ENCODE measurements at regions not wholly inside any gene's neighbourhood (a gene's known extent, or its start where the extent isn't known, plus 50 kb on each side); places are given as distances from the start of the nearest gene placed in this dataset.

DNA sequence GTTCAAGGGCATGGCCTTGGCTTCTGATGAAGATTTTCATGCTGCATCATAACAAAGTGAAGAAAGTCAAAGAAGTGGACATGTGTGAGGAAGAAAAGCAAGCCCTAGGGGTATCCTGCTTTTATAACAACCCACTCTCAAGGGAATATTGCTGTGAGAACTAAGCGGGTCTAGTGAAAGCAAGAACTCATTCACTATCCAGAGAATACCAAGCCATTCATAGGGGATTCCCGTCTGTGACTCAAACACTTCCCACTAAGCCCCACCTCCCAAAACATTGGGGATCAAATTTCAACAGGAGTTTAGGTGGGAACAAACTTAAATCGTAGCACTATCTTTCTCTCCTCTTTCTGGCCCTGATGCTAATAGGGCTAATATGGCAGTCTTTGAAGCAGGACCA is 98.5 kb upstream of the CTTNBP2NL start:
- intact Hi-C loops (cut with DNase I; ENCODE audit: low total_unique reads): no loop called here
- in situ Hi-C loops (cut with MboI; ENCODE audit: low sequenced_read_pairs in 4 of 4): no loop called here
- H3K4me3 ChIP-seq: no peak overlapping the region
- ATAC-seq (no peak), DNase-seq (no peak)
- no peaks in the 10 kb centered on the region for H3K9me3 ChIP-seq
- H3K4me1 ChIP-seq: no peaks in the 10 kb centered on the region
- H3K27me3 ChIP-seq: no peaks in the 10 kb centered on the region
- H3K27ac ChIP-seq: no peak overlapping the region
- H3K36me3 ChIP-seq: no peaks in the 10 kb centered on the region
- TF ChIP-seq, protein P1, sequence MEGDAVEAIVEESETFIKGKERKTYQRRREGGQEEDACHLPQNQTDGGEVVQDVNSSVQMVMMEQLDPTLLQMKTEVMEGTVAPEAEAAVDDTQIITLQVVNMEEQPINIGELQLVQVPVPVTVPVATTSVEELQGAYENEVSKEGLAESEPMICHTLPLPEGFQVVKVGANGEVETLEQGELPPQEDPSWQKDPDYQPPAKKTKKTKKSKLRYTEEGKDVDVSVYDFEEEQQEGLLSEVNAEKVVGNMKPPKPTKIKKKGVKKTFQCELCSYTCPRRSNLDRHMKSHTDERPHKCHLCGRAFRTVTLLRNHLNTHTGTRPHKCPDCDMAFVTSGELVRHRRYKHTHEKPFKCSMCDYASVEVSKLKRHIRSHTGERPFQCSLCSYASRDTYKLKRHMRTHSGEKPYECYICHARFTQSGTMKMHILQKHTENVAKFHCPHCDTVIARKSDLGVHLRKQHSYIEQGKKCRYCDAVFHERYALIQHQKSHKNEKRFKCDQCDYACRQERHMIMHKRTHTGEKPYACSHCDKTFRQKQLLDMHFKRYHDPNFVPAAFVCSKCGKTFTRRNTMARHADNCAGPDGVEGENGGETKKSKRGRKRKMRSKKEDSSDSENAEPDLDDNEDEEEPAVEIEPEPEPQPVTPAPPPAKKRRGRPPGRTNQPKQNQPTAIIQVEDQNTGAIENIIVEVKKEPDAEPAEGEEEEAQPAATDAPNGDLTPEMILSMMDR (IDR thresholded peaks at IDR 0.05 in 4 of 5, conservative IDR thresholded peaks at IDR 0.05 in 1 of 5): no peak
- TF ChIP-seq POLR2A (IDR thresholded peaks at IDR 0.05): no peak

GRCh38 chr1:112298558-112298957 is 97.5 kb upstream of the CTTNBP2NL start:
- Histone ChIP-seq H3K4me3 (no peak overlapping the region), H3K27ac (no peak overlapping the region), H3K4me1 (no peaks in the 10 kb centered on the region), H3K36me3 (no peaks in the 10 kb centered on the region), H3K27me3 (no peaks in the 10 kb centered on the region), H3K9me3 (no peaks in the 10 kb centered on the region)
- ATAC-seq (no peak), DNase-seq (no peak)
- in situ Hi-C loops (cut with MboI; ENCODE audit: low sequenced_read_pairs in 4 of 4): no loop called here
- intact Hi-C loops (cut with DNase I; ENCODE audit: low total_unique reads): no loop called here
- TF ChIP-seq, protein P1 (IDR thresholded peaks at IDR 0.05 in 4 of 5, conservative IDR thresholded peaks at IDR 0.05 in 1 of 5): no peak
- no peak for TF ChIP-seq POLR2A (IDR thresholded peaks at IDR 0.05)

DNA sequence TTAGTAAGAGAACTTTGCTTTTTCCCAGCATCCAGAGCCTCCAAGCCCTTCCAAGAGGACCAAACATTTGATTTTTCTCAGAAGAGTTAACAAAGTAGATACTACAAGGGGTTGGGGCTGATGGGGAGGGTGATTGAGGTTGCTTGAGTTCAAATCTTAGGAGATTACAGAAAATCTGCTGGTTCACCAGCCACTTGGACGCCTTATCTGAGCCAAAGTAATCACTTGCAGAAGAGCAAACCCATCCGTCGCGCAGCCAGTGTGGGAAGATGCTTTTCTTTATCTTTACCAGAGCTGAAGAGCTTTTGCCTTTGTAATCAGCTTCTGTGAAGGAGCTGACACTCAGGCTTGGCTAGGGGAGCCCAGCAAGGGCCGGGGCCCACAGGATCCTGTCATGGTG is 91.9 kb upstream of the CTTNBP2NL start:
- no peak overlapping the region for H3K4me3 ChIP-seq
- DNase-seq: no peak

DNA sequence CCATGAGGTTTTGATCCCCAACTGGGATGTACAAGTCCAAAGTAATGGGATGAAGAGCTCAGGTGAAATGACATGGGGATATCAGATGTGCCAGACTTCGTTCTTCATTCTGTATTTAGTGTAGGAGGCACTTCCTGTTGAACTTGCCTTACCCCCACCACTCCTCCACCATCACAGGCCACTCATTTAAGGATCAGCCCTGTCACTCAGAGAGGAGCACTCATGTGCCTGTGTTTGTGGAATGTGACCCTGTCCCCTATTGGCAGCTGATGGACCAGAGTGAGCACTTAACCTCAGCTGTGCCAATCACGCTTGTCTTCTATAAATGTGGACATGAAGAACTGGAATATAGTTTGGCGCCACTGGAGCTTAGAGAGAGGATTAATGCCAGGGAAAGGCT is 91.4 kb upstream of the CTTNBP2NL start:
- DNase-seq (no peak), ATAC-seq (no peak)
- H3K4me1 ChIP-seq: no peaks in the 10 kb centered on the region
- no peak overlapping the region for H3K4me3 ChIP-seq
- H3K9me3 ChIP-seq: no peaks in the 10 kb centered on the region
- in situ Hi-C loops (cut with MboI; ENCODE audit: low sequenced_read_pairs in 4 of 4) (no loop called here), intact Hi-C loops (cut with DNase I; ENCODE audit: low total_unique reads) (no loop called here)
- no peak for TF ChIP-seq POLR2A (IDR thresholded peaks at IDR 0.05)
- TF ChIP-seq, protein P1 (IDR thresholded peaks at IDR 0.05 in 4 of 5, conservative IDR thresholded peaks at IDR 0.05 in 1 of 5): no peak
- H3K36me3 ChIP-seq: no peaks in the 10 kb centered on the region
- H3K27me3 ChIP-seq: no peaks in the 10 kb centered on the region
- no peak overlapping the region for H3K27ac ChIP-seq

More for the DNA sequence above, 91.9 kb upstream of the CTTNBP2NL start:
- no peaks in the 10 kb centered on the region for H3K36me3 ChIP-seq
- H3K9me3 ChIP-seq: no peaks in the 10 kb centered on the region
- in situ Hi-C loops (cut with MboI; ENCODE audit: low sequenced_read_pairs in 4 of 4): no loop called here
- no peaks in the 10 kb centered on the region for H3K4me1 ChIP-seq
- intact Hi-C loops (cut with DNase I; ENCODE audit: low total_unique reads): no loop called here
- no peak overlapping the region for H3K27ac ChIP-seq
- ATAC-seq: no peak
- no peaks in the 10 kb centered on the region for H3K27me3 ChIP-seq
- no peak for TF ChIP-seq POLR2A (IDR thresholded peaks at IDR 0.05)
- TF ChIP-seq, protein P1 (IDR thresholded peaks at IDR 0.05 in 4 of 5, conservative IDR thresholded peaks at IDR 0.05 in 1 of 5): no peak

- ATAC-seq (no peak), DNase-seq (no peak)
- H3K36me3 ChIP-seq: no peaks in the 10 kb centered on the region
- no peak overlapping the region for H3K4me3 ChIP-seq
- H3K27ac ChIP-seq: no peak overlapping the region
- intact Hi-C loops (cut with DNase I; ENCODE audit: low total_unique reads) (no loop called here), in situ Hi-C loops (cut with MboI; ENCODE audit: low sequenced_read_pairs in 4 of 4) (no loop called here)
- H3K27me3 ChIP-seq: peaks cover 0 to 2% (median 0%) of the 10 kb centered on the region in 3 donors
- H3K4me1 ChIP-seq: no peaks in the 10 kb centered on the region
- TF ChIP-seq, protein P1 (IDR thresholded peaks at IDR 0.05 in 4 of 5, conservative IDR thresholded peaks at IDR 0.05 in 1 of 5): no peak
- no peak for TF ChIP-seq POLR2A (IDR thresholded peaks at IDR 0.05)
- no peaks in the 10 kb centered on the region for H3K9me3 ChIP-seq
Observed at GRCh38 chr1:112307930-112308591, 88.0 kb upstream of the CTTNBP2NL start.
